GM12891 (cell line): ENCODE measurements at regions not wholly inside any gene's neighbourhood (a gene's known extent, or its start where the extent isn't known, plus 50 kb on each side); places are given as distances from the start of the nearest gene placed in this dataset.

Source experiments
- PAX5 ChIP-seq: IDR thresholded peaks from 2 replicates; pipeline ENCODE4 v1.6.1; 2011; ENCODE audit warnings: low read length, moderate library complexity, mild to moderate bottlenecking; ENCODE audit not compliant: insufficient read depth, severe bottlenecking
- POLR2A ChIP-seq: IDR thresholded peaks from 2 replicates; pipeline ENCODE4 v1.6.1; 2011; ENCODE audit warnings: low read depth, low read length, control low read depth
- POLR2AphosphoS5 ChIP-seq: IDR thresholded peaks from 2 replicates; pipeline ENCODE4 v1.6.1; 2011; ENCODE audit warnings: low read depth, low read length, control low read depth
- POU2F2 ChIP-seq: IDR thresholded peaks from 2 replicates; pipeline ENCODE4 v1.6.1; 2011; ENCODE audit warnings: low read depth, mild to moderate bottlenecking, control low read depth, low read length, moderate library complexity
- TAF1 ChIP-seq: IDR thresholded peaks from 2 replicates; pipeline ENCODE4 v1.6.1; 2011; ENCODE audit warnings: low read depth, low read length, control low read depth

DNA sequence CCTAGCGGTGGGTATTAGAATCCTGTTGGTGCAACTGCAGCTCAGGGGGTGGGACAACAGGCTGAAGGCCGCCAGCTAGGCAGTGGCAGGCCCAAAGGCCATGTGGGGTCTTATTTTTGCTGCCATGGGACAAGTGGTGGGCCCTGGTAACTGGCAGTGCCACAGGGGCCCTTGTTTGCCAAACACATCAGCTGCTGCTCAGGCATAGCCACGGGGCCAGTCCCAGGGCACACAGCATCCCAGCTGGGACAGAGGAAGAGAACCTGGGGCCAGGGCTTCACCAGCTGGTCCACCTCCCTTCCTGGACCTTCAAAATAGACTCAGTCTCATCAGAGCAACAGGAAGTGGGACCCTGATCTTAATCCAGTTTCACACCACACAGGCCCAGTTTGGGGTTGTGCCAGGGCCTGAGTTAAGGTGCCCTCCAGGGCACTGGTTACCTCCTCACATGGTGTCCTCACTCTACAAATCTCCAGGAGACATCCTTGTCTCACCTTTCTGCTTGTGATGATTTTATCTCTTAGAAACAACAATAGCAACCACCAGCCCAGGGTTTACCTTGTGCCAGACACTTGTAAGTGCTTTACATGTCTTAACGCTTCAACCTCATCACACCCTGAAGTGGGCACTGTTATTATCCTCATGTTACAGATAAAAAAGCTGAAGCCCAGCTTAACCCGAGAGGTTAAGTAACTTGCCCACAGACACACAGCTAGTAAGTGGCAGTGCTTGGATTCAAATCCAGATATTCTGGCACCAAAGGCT lies 98.5 kb downstream of the GYPC start:
- TF ChIP-seq POLR2AphosphoS5 (no peak), POLR2A (no peak), TAF1 (no peak), PAX5 (no peak), POU2F2 (no peak)
